K562 (cell line): ENCODE measurements at regions not wholly inside any gene's neighbourhood (a gene's known extent, or its start where the extent isn't known, plus 50 kb on each side); places are given as distances from the start of the nearest gene placed in this dataset.

Experiments
- ATAC-seq: fragments of 200-7000 bp; cut with Tn5 transposase; 3 replicates; pipeline ENCODE4 v1.9.1; 2020; ENCODE audit warnings: moderate library complexity
- BruUV-seq: library from RNA; stranded (reverse); fragments of 400-500 nt; replicated peaks from 2 replicates; lab custom pipeline; 2021; lab: Mats Ljungman, UMichigan
- CTCF ChIA-PET: fragments of 300-600 bp; formaldehyde crosslinking; extraction: SDS; loops from one replicate; lab custom pipeline; 2021; ENCODE audit warnings: low intra/inter-chr PET ratio; lab: Yijun Ruan, JAX
- POLR2A ChIA-PET: fragments of 300-600, 350-650 bp; sonication (Branson Sonifier 250); formaldehyde crosslinking; extraction: SDS; loops from one replicate; lab custom pipeline; 2021; ENCODE audit warnings: antibody characterized with exemption, inconsistent platforms; lab: Yijun Ruan, JAX
- DNase-seq, 4 experiments: peaks; one replicate each; pipeline versions ENCODE4 v3.0.0 to v3.0.0-alpha.2; 2011 to 2018; ENCODE audit warnings: low spot score in 3 of 4, mixed read lengths in 3 of 4; ENCODE audit errors: extremely low read depth in 1 of 4
- FAIRE-seq: peaks from 2 replicates; lab custom pipeline; 2011; peaks lifted over from hg19 to GRCh38; lab: Jason Lieb, UNC
- H2AFZ ChIP-seq: 2 replicates; pipeline ENCODE4 v1.6.0; 2011; ENCODE audit warnings: low read depth, low read length, control low read depth, inconsistent platforms
- H3K27ac ChIP-seq: fragments of 200-600 bp; 3 replicates; pipeline ENCODE4 v1.8.0; 2011; ENCODE audit warnings: low read depth, mild to moderate bottlenecking, control low read depth, inconsistent platforms, low read length, moderate library complexity, mixed read lengths; ENCODE audit errors: extremely low read depth
- H3K27me3 ChIP-seq, 2 experiments: fragments of 300-600 bp in 1 of 2; 2 replicates in 1 of 2; 3 replicates in 1 of 2; pipeline versions ENCODE4 v1.6.0 to v1.8.0; 2011; ENCODE audit warnings: inconsistent platforms in 2 of 2, low read length in 2 of 2, mild to moderate bottlenecking in 1 of 2, mixed read lengths in 1 of 2, moderate library complexity in 1 of 2; ENCODE audit not compliant: control insufficient read depth in 2 of 2, insufficient read depth in 2 of 2
- H3K36me3 ChIP-seq: fragments of 300-600 bp; 3 replicates; pipeline ENCODE4 v1.8.0; 2011; ENCODE audit warnings: mild to moderate bottlenecking, low read length, inconsistent platforms; ENCODE audit not compliant: control insufficient read depth, insufficient read depth
- H3K4me1 ChIP-seq, 2 experiments: fragments of 200-600 bp in 1 of 2; replicated peaks in 1 of 2; 2 replicates in 1 of 2; 3 replicates in 1 of 2; pipeline versions ENCODE4 v1.5.1 to v1.8.0; 2011; ENCODE audit warnings: inconsistent platforms in 2 of 2, low read length in 2 of 2, mild to moderate bottlenecking in 1 of 2, mixed read lengths in 1 of 2, moderate library complexity in 1 of 2; ENCODE audit not compliant: control insufficient read depth in 2 of 2, insufficient read depth in 2 of 2
- H3K4me2 ChIP-seq: 2 replicates; pipeline ENCODE4 v1.6.1; 2011; ENCODE audit warnings: low read length, control low read depth, inconsistent platforms, mixed read lengths; ENCODE audit not compliant: insufficient read depth
- H3K4me3 ChIP-seq: fragments of 200-600 bp; sonication (generic), shearing (Covaris generic); 2 replicates; pipeline ENCODE4 v1.5.1; 2016; ENCODE audit warnings: control low read depth, inconsistent platforms
- H3K79me2 ChIP-seq: fragments of 200-600 bp; 3 replicates; pipeline ENCODE4 v1.8.0; 2011; ENCODE audit warnings: low read length, inconsistent platforms; ENCODE audit not compliant: control insufficient read depth, insufficient read depth
- H3K9ac ChIP-seq, 2 experiments: 2 replicates each; pipeline versions ENCODE4 v1.6.0 to v1.6.1; 2011; ENCODE audit warnings: low read depth in 2 of 2, low read length in 2 of 2, control low read depth in 1 of 2, inconsistent platforms in 1 of 2, mild to moderate bottlenecking in 1 of 2, mixed read lengths in 1 of 2; ENCODE audit not compliant: insufficient read depth in 1 of 2
- H3K9me1 ChIP-seq: one replicate; pipeline ENCODE4 v1.6.0; 2011; ENCODE audit warnings: inconsistent platforms, mild to moderate bottlenecking, low read length, moderate library complexity; ENCODE audit not compliant: control insufficient read depth, insufficient read depth
- H3K9me3 ChIP-seq: replicated peaks from 2 replicates; pipeline ENCODE4 v1.5.1; 2011; ENCODE audit warnings: low read depth, low read length, inconsistent platforms; ENCODE audit not compliant: control insufficient read depth, insufficient read depth
- H4K20me1 ChIP-seq: replicated peaks from 2 replicates; pipeline ENCODE4 v1.6.1; 2011; ENCODE audit warnings: low read length, inconsistent platforms, mixed read lengths; ENCODE audit not compliant: control insufficient read depth, insufficient read depth
- CSDE1 ChIP-seq, 2 experiments: fragments of 450-650 bp; IDR thresholded peaks; 2 replicates each; pipeline ENCODE4 v1.6.1; 2016; ENCODE audit warnings: mild to moderate bottlenecking in 1 of 2
- HNRNPLL ChIP-seq: fragments of 200-400 bp; formaldehyde crosslinking; IDR thresholded peaks from 2 replicates; pipeline ENCODE4 v1.6.1; 2017; ENCODE audit warnings: low read length, low read depth, mild to moderate bottlenecking; ENCODE audit not compliant: poor library complexity, severe bottlenecking
- KDM1A ChIP-seq, 2 experiments: fragments of 450-650 bp; IDR thresholded peaks; 2 replicates each; pipeline ENCODE4 v1.6.1; 2016; ENCODE audit warnings: mild to moderate bottlenecking in 2 of 2
- KDM2B ChIP-seq: fragments of 250-450 bp; sonication (Bioruptor Pico); IDR thresholded peaks from 2 replicates; pipeline ENCODE4 v1.8.0; 2021; ENCODE audit warnings: mild to moderate bottlenecking, moderate library complexity
- NCOA4 ChIP-seq: fragments of 450-650 bp; IDR thresholded peaks from 2 replicates; pipeline ENCODE4 v1.6.1; 2018; ENCODE audit warnings: mild to moderate bottlenecking; ENCODE audit not compliant: partially characterized antibody
- TAF9B ChIP-seq: fragments of 450-650 bp; IDR thresholded peaks from 2 replicates; pipeline ENCODE4 v1.6.1; 2018; ENCODE audit warnings: mild to moderate bottlenecking; ENCODE audit not compliant: partially characterized antibody
- TRIM24 ChIP-seq, 2 experiments: fragments of 450-650 bp; IDR thresholded peaks; 2 replicates each; pipeline ENCODE4 v1.6.1; 2016
- XRCC5 ChIP-seq: fragments of 200-400 bp; formaldehyde crosslinking; IDR thresholded peaks from 2 replicates; pipeline ENCODE4 v1.6.1; 2017; ENCODE audit warnings: low read depth, mild to moderate bottlenecking, low read length
- WGBS: fragments of 100-300 bp; shearing (Covaris generic); methylation state at CpG from one replicate; pipeline ENCODE4 v1.1.6; 2016; ENCODE audit warnings: low coverage, mixed read lengths; ENCODE audit not compliant: insufficient coverage; ENCODE audit errors: missing lambda C conversion rate; 5-methylcytosine and 5-hydroxymethylcytosine counted together
- in situ Hi-C: fragments of 300-500 bp; cut with MboI; formaldehyde crosslinking; loops from 4 replicates; pipeline ENCODE4 v1.15.0; 2018; ENCODE audit warnings: inconsistent platforms, mixed read lengths
- intact Hi-C: fragments of 100-400 bp; cut with micrococcal nuclease; formaldehyde crosslinking; loops from 2 replicates; pipeline ENCODE4 v1.14.2; 2022
- TF ChIP-seq, protein P1 (sequence below): sonication (generic); formaldehyde crosslinking; IDR thresholded peaks from 2 replicates; pipeline ENCODE4 v1.8.1; 2023; ENCODE audit warnings: mild to moderate bottlenecking, missing genetic modification reagents
- TF ChIP-seq, protein P2 (sequence below): fragments of 200-600 bp; sonication (generic); IDR thresholded peaks from one replicate; pipeline ENCODE4 v1.6.1; 2012; ENCODE audit warnings: mild to moderate bottlenecking, low read depth, low read length, inconsistent platforms
- TF ChIP-seq, protein P3 (sequence below): sonication (generic); formaldehyde crosslinking; IDR thresholded peaks from 2 replicates; pipeline ENCODE4 v1.8.0; 2022; ENCODE audit warnings: missing genetic modification reagents, mild to moderate bottlenecking, moderate library complexity, borderline replicate concordance

DNA sequence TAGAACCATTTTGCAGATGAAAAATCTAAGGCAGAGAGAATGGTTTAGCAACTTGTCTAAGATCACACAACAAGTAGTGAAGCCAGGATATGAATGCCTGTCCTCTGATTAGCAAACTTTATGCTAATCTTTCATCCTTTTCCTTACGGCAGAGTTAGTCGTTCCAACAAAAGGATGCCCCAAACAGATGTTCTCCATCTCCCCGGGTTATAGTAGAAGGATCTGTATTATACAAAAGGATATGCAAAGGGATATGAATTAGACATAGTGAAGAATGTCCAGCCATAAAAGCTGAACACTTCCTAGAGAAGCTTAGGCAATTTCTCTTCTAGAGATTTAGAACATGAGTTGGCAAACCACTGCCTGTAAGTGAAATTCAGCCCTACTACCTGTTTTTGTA lies 291.6 kb upstream of the DUSP10 start:
- no peak for FAIRE-seq
- TF ChIP-seq XRCC5 = no peak
- TF ChIP-seq TAF9B = no peak
- TF ChIP-seq, protein P1, sequence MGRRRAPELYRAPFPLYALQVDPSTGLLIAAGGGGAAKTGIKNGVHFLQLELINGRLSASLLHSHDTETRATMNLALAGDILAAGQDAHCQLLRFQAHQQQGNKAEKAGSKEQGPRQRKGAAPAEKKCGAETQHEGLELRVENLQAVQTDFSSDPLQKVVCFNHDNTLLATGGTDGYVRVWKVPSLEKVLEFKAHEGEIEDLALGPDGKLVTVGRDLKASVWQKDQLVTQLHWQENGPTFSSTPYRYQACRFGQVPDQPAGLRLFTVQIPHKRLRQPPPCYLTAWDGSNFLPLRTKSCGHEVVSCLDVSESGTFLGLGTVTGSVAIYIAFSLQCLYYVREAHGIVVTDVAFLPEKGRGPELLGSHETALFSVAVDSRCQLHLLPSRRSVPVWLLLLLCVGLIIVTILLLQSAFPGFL (CRISPR knock-in tag) = no peak
- TF ChIP-seq, protein P2, sequence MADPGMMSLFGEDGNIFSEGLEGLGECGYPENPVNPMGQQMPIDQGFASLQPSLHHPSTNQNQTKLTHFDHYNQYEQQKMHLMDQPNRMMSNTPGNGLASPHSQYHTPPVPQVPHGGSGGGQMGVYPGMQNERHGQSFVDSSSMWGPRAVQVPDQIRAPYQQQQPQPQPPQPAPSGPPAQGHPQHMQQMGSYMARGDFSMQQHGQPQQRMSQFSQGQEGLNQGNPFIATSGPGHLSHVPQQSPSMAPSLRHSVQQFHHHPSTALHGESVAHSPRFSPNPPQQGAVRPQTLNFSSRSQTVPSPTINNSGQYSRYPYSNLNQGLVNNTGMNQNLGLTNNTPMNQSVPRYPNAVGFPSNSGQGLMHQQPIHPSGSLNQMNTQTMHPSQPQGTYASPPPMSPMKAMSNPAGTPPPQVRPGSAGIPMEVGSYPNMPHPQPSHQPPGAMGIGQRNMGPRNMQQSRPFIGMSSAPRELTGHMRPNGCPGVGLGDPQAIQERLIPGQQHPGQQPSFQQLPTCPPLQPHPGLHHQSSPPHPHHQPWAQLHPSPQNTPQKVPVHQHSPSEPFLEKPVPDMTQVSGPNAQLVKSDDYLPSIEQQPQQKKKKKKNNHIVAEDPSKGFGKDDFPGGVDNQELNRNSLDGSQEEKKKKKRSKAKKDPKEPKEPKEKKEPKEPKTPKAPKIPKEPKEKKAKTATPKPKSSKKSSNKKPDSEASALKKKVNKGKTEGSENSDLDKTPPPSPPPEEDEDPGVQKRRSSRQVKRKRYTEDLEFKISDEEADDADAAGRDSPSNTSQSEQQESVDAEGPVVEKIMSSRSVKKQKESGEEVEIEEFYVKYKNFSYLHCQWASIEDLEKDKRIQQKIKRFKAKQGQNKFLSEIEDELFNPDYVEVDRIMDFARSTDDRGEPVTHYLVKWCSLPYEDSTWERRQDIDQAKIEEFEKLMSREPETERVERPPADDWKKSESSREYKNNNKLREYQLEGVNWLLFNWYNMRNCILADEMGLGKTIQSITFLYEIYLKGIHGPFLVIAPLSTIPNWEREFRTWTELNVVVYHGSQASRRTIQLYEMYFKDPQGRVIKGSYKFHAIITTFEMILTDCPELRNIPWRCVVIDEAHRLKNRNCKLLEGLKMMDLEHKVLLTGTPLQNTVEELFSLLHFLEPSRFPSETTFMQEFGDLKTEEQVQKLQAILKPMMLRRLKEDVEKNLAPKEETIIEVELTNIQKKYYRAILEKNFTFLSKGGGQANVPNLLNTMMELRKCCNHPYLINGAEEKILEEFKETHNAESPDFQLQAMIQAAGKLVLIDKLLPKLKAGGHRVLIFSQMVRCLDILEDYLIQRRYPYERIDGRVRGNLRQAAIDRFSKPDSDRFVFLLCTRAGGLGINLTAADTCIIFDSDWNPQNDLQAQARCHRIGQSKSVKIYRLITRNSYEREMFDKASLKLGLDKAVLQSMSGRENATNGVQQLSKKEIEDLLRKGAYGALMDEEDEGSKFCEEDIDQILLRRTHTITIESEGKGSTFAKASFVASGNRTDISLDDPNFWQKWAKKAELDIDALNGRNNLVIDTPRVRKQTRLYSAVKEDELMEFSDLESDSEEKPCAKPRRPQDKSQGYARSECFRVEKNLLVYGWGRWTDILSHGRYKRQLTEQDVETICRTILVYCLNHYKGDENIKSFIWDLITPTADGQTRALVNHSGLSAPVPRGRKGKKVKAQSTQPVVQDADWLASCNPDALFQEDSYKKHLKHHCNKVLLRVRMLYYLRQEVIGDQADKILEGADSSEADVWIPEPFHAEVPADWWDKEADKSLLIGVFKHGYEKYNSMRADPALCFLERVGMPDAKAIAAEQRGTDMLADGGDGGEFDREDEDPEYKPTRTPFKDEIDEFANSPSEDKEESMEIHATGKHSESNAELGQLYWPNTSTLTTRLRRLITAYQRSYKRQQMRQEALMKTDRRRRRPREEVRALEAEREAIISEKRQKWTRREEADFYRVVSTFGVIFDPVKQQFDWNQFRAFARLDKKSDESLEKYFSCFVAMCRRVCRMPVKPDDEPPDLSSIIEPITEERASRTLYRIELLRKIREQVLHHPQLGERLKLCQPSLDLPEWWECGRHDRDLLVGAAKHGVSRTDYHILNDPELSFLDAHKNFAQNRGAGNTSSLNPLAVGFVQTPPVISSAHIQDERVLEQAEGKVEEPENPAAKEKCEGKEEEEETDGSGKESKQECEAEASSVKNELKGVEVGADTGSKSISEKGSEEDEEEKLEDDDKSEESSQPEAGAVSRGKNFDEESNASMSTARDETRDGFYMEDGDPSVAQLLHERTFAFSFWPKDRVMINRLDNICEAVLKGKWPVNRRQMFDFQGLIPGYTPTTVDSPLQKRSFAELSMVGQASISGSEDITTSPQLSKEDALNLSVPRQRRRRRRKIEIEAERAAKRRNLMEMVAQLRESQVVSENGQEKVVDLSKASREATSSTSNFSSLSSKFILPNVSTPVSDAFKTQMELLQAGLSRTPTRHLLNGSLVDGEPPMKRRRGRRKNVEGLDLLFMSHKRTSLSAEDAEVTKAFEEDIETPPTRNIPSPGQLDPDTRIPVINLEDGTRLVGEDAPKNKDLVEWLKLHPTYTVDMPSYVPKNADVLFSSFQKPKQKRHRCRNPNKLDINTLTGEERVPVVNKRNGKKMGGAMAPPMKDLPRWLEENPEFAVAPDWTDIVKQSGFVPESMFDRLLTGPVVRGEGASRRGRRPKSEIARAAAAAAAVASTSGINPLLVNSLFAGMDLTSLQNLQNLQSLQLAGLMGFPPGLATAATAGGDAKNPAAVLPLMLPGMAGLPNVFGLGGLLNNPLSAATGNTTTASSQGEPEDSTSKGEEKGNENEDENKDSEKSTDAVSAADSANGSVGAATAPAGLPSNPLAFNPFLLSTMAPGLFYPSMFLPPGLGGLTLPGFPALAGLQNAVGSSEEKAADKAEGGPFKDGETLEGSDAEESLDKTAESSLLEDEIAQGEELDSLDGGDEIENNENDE = no peak
- TF ChIP-seq, protein P3, sequence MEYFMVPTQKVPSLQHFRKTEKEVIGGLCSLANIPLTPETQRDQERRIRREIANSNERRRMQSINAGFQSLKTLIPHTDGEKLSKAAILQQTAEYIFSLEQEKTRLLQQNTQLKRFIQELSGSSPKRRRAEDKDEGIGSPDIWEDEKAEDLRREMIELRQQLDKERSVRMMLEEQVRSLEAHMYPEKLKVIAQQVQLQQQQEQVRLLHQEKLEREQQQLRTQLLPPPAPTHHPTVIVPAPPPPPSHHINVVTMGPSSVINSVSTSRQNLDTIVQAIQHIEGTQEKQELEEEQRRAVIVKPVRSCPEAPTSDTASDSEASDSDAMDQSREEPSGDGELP (CRISPR knock-in tag) = no peak
- TF ChIP-seq TRIM24 (IDR thresholded peaks at IDR 0.05) = no peak
- no peak for TF ChIP-seq KDM1A (IDR thresholded peaks at IDR 0.05)
- TF ChIP-seq NCOA4 = no peak
- no peak for TF ChIP-seq CSDE1 (IDR thresholded peaks at IDR 0.05)
- no peak for TF ChIP-seq HNRNPLL
- no peak for TF ChIP-seq KDM2B (CRISPR knock-in tag)

More for the DNA sequence above, 291.6 kb upstream of the DUSP10 start:
- H4K20me1 ChIP-seq = no peaks in the 10 kb centered on the region
- H2AFZ ChIP-seq = no peak overlapping the region
- H3K27me3 ChIP-seq = no peaks in the 10 kb centered on the region
- intact Hi-C loops = no loop called here
- no peaks in the 10 kb centered on the region for H3K36me3 ChIP-seq
- H3K79me2 ChIP-seq = no peaks in the 10 kb centered on the region
- H3K9me3 ChIP-seq = no peaks in the 10 kb centered on the region
- 8% methylated on average over 3 of the region's 3 CpGs for WGBS
- no peak for ATAC-seq
- no peak for DNase-seq
- no peak overlapping the region for H3K9ac ChIP-seq
- no peaks in the 10 kb centered on the region for H3K9me1 ChIP-seq
- ChIA-PET CTCF (no interaction called here), POLR2A (no interaction called here)
- no peak overlapping the region for H3K4me2 ChIP-seq
- in situ Hi-C loops = no loop called here
- no peaks in the 10 kb centered on the region for H3K4me1 ChIP-seq
- H3K27ac ChIP-seq = no peak overlapping the region
- no peak overlapping the region for H3K4me3 ChIP-seq
- no TSS peak for BruUV-seq
